ENCODE measurements at regions not wholly inside any gene's neighbourhood (a gene's known extent, or its start where the extent isn't known, plus 50 kb on each side); places are given as distances from the start of the nearest gene placed in this dataset.
"Not testable (repeated sequence)": the region's sequence is repeated elsewhere in the genome, so short reads cannot be mapped to it uniquely, and the experiment has no call there.

GRCh38 chr5:104016646-104017045 lies 454.1 kb upstream of the NUDT12 start:
- Mint-ChIP-seq H3K4me3 (ENCODE audit: unreplicated experiment) (no peak overlapping the region), H3K27ac (ENCODE audit: low read depth, unreplicated experiment) (no peak overlapping the region), H3K36me3 (ENCODE audit: insufficient read depth, unreplicated experiment) (no peaks in the 10 kb centered on the region), H3K4me1 (ENCODE audit: insufficient read depth, unreplicated experiment) (no peaks in the 10 kb centered on the region), H3K9me3 (ENCODE audit: unreplicated experiment) (peaks cover 21% of the 10 kb centered on the region), H3K27me3 (ENCODE audit: insufficient read depth, unreplicated experiment) (no peaks in the 10 kb centered on the region)
- BruUV-seq (replicated peaks), result no TSS peak
- no peak for TF ChIP-seq CTCF (IDR thresholded peaks at IDR 0.05; ENCODE audit: unreplicated experiment)
- CTCF ChIA-PET, result interaction anchor here (0.7 kb wide), 1 partner anchor 44 kb away, joined by 3 read pairs; no protein-coding TSS in a partner anchor
- intact Hi-C loops (cut with micrococcal nuclease), result no loop called here
- POLR2A ChIA-PET, result no interaction called here
- DNase-seq (ENCODE audit: unreplicated experiment), result no peak

- CTCF ChIA-PET, result no interaction called here
- no TSS peak for BruUV-seq (replicated peaks)
- no peak for TF ChIP-seq CTCF (IDR thresholded peaks at IDR 0.05; ENCODE audit: unreplicated experiment)
- Mint-ChIP-seq H3K4me1 (ENCODE audit: insufficient read depth, unreplicated experiment) (no peaks in the 10 kb centered on the region), H3K4me3 (ENCODE audit: unreplicated experiment) (no peak overlapping the region), H3K27ac (ENCODE audit: low read depth, unreplicated experiment) (no peak overlapping the region), H3K27me3 (ENCODE audit: insufficient read depth, unreplicated experiment) (no peaks in the 10 kb centered on the region), H3K9me3 (ENCODE audit: unreplicated experiment) (peaks cover 21% of the 10 kb centered on the region), H3K36me3 (ENCODE audit: insufficient read depth, unreplicated experiment) (no peaks in the 10 kb centered on the region)
- intact Hi-C loops (cut with micrococcal nuclease), result no loop called here
- DNase-seq (ENCODE audit: unreplicated experiment), result no peak
- POLR2A ChIA-PET, result no interaction called here
Measured at GRCh38 chr5:104015765-104016164, 453.2 kb upstream of the NUDT12 start.

GRCh38 chr5:104002783-104003182 lies 440.2 kb upstream of the NUDT12 start:
- intact Hi-C loops (cut with micrococcal nuclease); H3K36me3 Mint-ChIP-seq (ENCODE audit: insufficient read depth, unreplicated experiment); CTCF ChIA-PET: not testable (repeated sequence)

GRCh38 chr5:104001136-104001535 lies 438.5 kb upstream of the NUDT12 start:
- Mint-ChIP-seq H3K9me3 (ENCODE audit: unreplicated experiment) (no peaks in the 10 kb centered on the region), H3K27me3 (ENCODE audit: insufficient read depth, unreplicated experiment) (no peaks in the 10 kb centered on the region), H3K4me1 (ENCODE audit: insufficient read depth, unreplicated experiment) (no peaks in the 10 kb centered on the region), H3K36me3 (ENCODE audit: insufficient read depth, unreplicated experiment) (no peaks in the 10 kb centered on the region), H3K27ac (ENCODE audit: low read depth, unreplicated experiment) (no peak overlapping the region), H3K4me3 (ENCODE audit: unreplicated experiment) (no peak overlapping the region)
- TF ChIP-seq CTCF (IDR thresholded peaks at IDR 0.05; ENCODE audit: unreplicated experiment), result no peak
- DNase-seq (ENCODE audit: unreplicated experiment), result no peak
- CTCF ChIA-PET, result interaction anchor here (0.7 kb wide), 1 partner anchor 16 kb away, joined by 3 read pairs; no protein-coding TSS in a partner anchor
- POLR2A ChIA-PET, result no interaction called here
- BruUV-seq (replicated peaks), result no TSS peak
- intact Hi-C loops (cut with micrococcal nuclease), result no loop called here

More at GRCh38 chr5:104002783-104003182, 440.2 kb upstream of the NUDT12 start:
- DNase-seq (ENCODE audit: unreplicated experiment); H3K9me3 Mint-ChIP-seq (ENCODE audit: unreplicated experiment); H3K4me3 Mint-ChIP-seq (ENCODE audit: unreplicated experiment); BruUV-seq (replicated peaks); H3K27me3 Mint-ChIP-seq (ENCODE audit: insufficient read depth, unreplicated experiment); POLR2A ChIA-PET; H3K27ac Mint-ChIP-seq (ENCODE audit: low read depth, unreplicated experiment); H3K4me1 Mint-ChIP-seq (ENCODE audit: insufficient read depth, unreplicated experiment): not testable (repeated sequence)

GRCh38 chr5:103993031-103993430 lies 430.4 kb upstream of the NUDT12 start:
- no peak for DNase-seq (ENCODE audit: unreplicated experiment)
- H3K27ac Mint-ChIP-seq (ENCODE audit: low read depth, unreplicated experiment), result no peak overlapping the region
- POLR2A ChIA-PET, result no interaction called here

More at GRCh38 chr5:103993031-103993430, 430.4 kb upstream of the NUDT12 start:
- Mint-ChIP-seq H3K36me3 (ENCODE audit: insufficient read depth, unreplicated experiment) (no peaks in the 10 kb centered on the region), H3K9me3 (ENCODE audit: unreplicated experiment) (peaks cover 16% of the 10 kb centered on the region), H3K4me1 (ENCODE audit: insufficient read depth, unreplicated experiment) (no peaks in the 10 kb centered on the region), H3K27me3 (ENCODE audit: insufficient read depth, unreplicated experiment) (no peaks in the 10 kb centered on the region), H3K4me3 (ENCODE audit: unreplicated experiment) (no peak overlapping the region)
- TF ChIP-seq CTCF (IDR thresholded peaks at IDR 0.05; ENCODE audit: unreplicated experiment), result no peak
- intact Hi-C loops (cut with micrococcal nuclease), result no loop called here
- no TSS peak for BruUV-seq (replicated peaks)
- CTCF ChIA-PET, result interaction anchor here (0.6 kb wide), 1 partner anchor 48 kb away, joined by 3 read pairs; no protein-coding TSS in a partner anchor

Measured in MCF 10A (cell line).